Right lobe of liver (tissue), 4 donors: ENCODE measurements at regions not wholly inside any gene's neighbourhood (a gene's known extent, or its start where the extent isn't known, plus 50 kb on each side); places are given as distances from the start of the nearest gene placed in this dataset.

Experiments
- CTCF ChIP-seq, 4 donors: fragments of 200-600 bp in 3 of 4; fragments of 450-650 bp in 1 of 4; IDR thresholded peaks; one replicate each; pipeline versions ENCODE4 v1.5.1 to v1.8.0; 2016 to 2022; ENCODE audit warnings: antibody characterized with exemption in 4 of 4, mild to moderate bottlenecking in 2 of 4
- POLR2A ChIP-seq: fragments of 450-650 bp; IDR thresholded peaks from one replicate; pipeline ENCODE4 v1.6.1; 2017; ENCODE audit warnings: antibody characterized with exemption, mild to moderate bottlenecking
- donor health status: DM: no; HTN: no; CAD: no.
- donor health status: DM: no; HTN: no; CAD: no.
- donor health status: DM: no; HTN: yes; CAD: no.

- no peak for TF ChIP-seq CTCF (IDR thresholded peaks at IDR 0.05)
- no peak for TF ChIP-seq POLR2A
Measured at GRCh38 chr22:48823941-48824340, 1003.7 kb downstream of the BRD1 start.
